ENCODE measurements at regions not wholly inside any gene's neighbourhood (a gene's known extent, or its start where the extent isn't known, plus 50 kb on each side); places are given as distances from the start of the nearest gene placed in this dataset.
"Not testable (repeated sequence)": the region's sequence is repeated elsewhere in the genome, so short reads cannot be mapped to it uniquely, and the experiment has no call there.

GRCh38 chr5:17105744-17106418 lies 111.5 kb upstream of the BASP1 start:
- TF ChIP-seq FOXM1 (IDR thresholded peaks at IDR 0.05; ENCODE audit: borderline replicate concordance) (no peak), FOXK2 (IDR thresholded peaks at IDR 0.05) (no peak), ARNT (IDR thresholded peaks at IDR 0.05) (no peak), TARDBP (IDR thresholded peaks at IDR 0.05) (no peak), HDGF (IDR thresholded peaks at IDR 0.05; ENCODE audit: borderline replicate concordance) (no peak), PKNOX1 (IDR thresholded peaks at IDR 0.05) (no peak), ZNF384 (IDR thresholded peaks at IDR 0.05) (no peak)
- CTCF ChIA-PET = interaction anchor here (0.6 kb wide), 1 partner anchor 217 kb away, joined by 3 read pairs; no protein-coding TSS in a partner anchor
- no peak for DNase-seq (ENCODE audit: extremely low spot score)
- POLR2A ChIA-PET = no interaction called here

GRCh38 chr5:17106521-17106920 lies 110.9 kb upstream of the BASP1 start:
- CTCF ChIA-PET = interaction anchor here (0.6 kb wide), 3 partner anchors 46 to 217 kb away, joined by 3 read pairs; no protein-coding TSS in a partner anchor
- DNase-seq (ENCODE audit: extremely low spot score) = no peak
- TF ChIP-seq ELF4 (IDR thresholded peaks at IDR 0.05) (no peak), L3MBTL2 (conservative IDR thresholded peaks at IDR 0.05) (no peak)
- POLR2A ChIA-PET = no interaction called here

GRCh38 chr5:17112091-17112716 lies 105.2 kb upstream of the BASP1 start:
- DNase-seq (ENCODE audit: extremely low spot score); POLR2A ChIA-PET: not testable (repeated sequence)
- CTCF ChIA-PET = interaction anchor here (0.6 to 6.3 kb wide), 4 partner anchors 20 to 164 kb away, joined by 4 to 37 read pairs (median 6); no protein-coding TSS in a partner anchor

- POLR2A ChIA-PET = no interaction called here
- CTCF ChIA-PET = interaction anchor here (6.3 kb wide), 1 partner anchor 19 kb away, joined by 37 read pairs; no protein-coding TSS in a partner anchor
- no peak for DNase-seq (ENCODE audit: extremely low spot score)
- TF ChIP-seq LEF1 (IDR thresholded peaks at IDR 0.05; ENCODE audit: borderline replicate concordance) (no peak), FOXA1 (IDR thresholded peaks at IDR 0.05) (no peak), L3MBTL2 (conservative IDR thresholded peaks at IDR 0.05) (no peak), ELF4 (IDR thresholded peaks at IDR 0.05) (no peak), SP1 (IDR thresholded peaks at IDR 0.05) (no peak)
Observed at GRCh38 chr5:17113174-17113958, 104.1 kb upstream of the BASP1 start.

- TF ChIP-seq HDGF (IDR thresholded peaks at IDR 0.05; ENCODE audit: borderline replicate concordance) (no peak), FOXA1 (IDR thresholded peaks at IDR 0.05) (no peak), L3MBTL2 (conservative IDR thresholded peaks at IDR 0.05) (no peak), SP1 (IDR thresholded peaks at IDR 0.05) (no peak), FOXK2 (IDR thresholded peaks at IDR 0.05) (no peak), PKNOX1 (IDR thresholded peaks at IDR 0.05) (no peak), NFRKB (IDR thresholded peaks at IDR 0.05) (no peak), ARNT (IDR thresholded peaks at IDR 0.05) (no peak), ZNF384 (IDR thresholded peaks at IDR 0.05) (no peak), LEF1 (IDR thresholded peaks at IDR 0.05; ENCODE audit: borderline replicate concordance) (no peak), CTBP1 (IDR thresholded peaks at IDR 0.05; ENCODE audit: borderline replicate concordance) (no peak), FOXM1 (IDR thresholded peaks at IDR 0.05; ENCODE audit: borderline replicate concordance) (no peak), TARDBP (IDR thresholded peaks at IDR 0.05) (no peak), ELF4 (IDR thresholded peaks at IDR 0.05) (no peak)
- DNase-seq (ENCODE audit: extremely low spot score) = no peak
- POLR2A ChIA-PET = interaction anchor here (1.0 kb wide), 1 partner anchor 178 kb away, joined by 3 read pairs; the partner anchor contains the start of gene MYO10
- CTCF ChIA-PET = interaction anchor here (0.9 to 6.3 kb wide), 3 partner anchors 18 to 44 kb away, joined by 3 to 37 read pairs (median 3); no protein-coding TSS in a partner anchor
Observed at GRCh38 chr5:17114233-17114632, 103.2 kb upstream of the BASP1 start.

GRCh38 chr5:17114715-17115599 lies 102.5 kb upstream of the BASP1 start:
- ChIA-PET CTCF (interaction anchor here (0.6 to 6.3 kb wide), 5 partner anchors 17 to 245 kb away, joined by 3 to 37 read pairs (median 3); no protein-coding TSS in a partner anchor), POLR2A (interaction anchor here (1.0 kb wide), 1 partner anchor 179 kb away, joined by 3 read pairs; the partner anchor contains the start of gene MYO10)
- no peak for TF ChIP-seq SUZ12 (IDR thresholded peaks at IDR 0.05)
- TF ChIP-seq FOXM1 (IDR thresholded peaks at IDR 0.05; ENCODE audit: borderline replicate concordance) = no peak
- TF ChIP-seq ZNF384 (IDR thresholded peaks at IDR 0.05) = no peak
- TF ChIP-seq L3MBTL2 (conservative IDR thresholded peaks at IDR 0.05) = no peak
- peak; percentile 57 for TF ChIP-seq PKNOX1 (IDR thresholded peaks at IDR 0.05)
- no peak for DNase-seq (ENCODE audit: extremely low spot score)

All from HEK293T (cell line).